ENCODE measurements at regions not wholly inside any gene's neighbourhood (a gene's known extent, or its start where the extent isn't known, plus 50 kb on each side); places are given as distances from the start of the nearest gene placed in this dataset.

- TF ChIP-seq CTCF (IDR thresholded peaks at IDR 0.05), result no peak
- no peak for TF ChIP-seq POLR2A (IDR thresholded peaks at IDR 0.05)
Observed at GRCh38 chr7:17131060-17131345, 167.4 kb upstream of the AHR start.

Measured in adrenal gland (tissue), 5 donors.